GM21723 (cell line): ENCODE measurements at regions not wholly inside any gene's neighbourhood (a gene's known extent, or its start where the extent isn't known, plus 50 kb on each side); places are given as distances from the start of the nearest gene placed in this dataset.
"Not testable (repeated sequence)": the region's sequence is repeated elsewhere in the genome, so short reads cannot be mapped to it uniquely, and the experiment has no call there.

Experiments
- ATAC-seq: cut with Tn5 transposase; IDR thresholded peaks from one replicate; pipeline ENCODE4 v1.9.1; 2021; ENCODE audit warnings: mild to moderate bottlenecking, moderate library complexity; ENCODE audit not compliant: unreplicated experiment

- ATAC-seq = peak; percentile 49
Measured at GRCh38 chr11:37503411-37504059, 905.5 kb upstream of the RAG2 start.

GRCh38 chr11:37502202-37502601, 904.2 kb upstream of the RAG2 start:
- ATAC-seq = no peak

GRCh38 chr11:37500425-37500824, 902.4 kb upstream of the RAG2 start:
- ATAC-seq = no peak

- no peak for ATAC-seq
Measured at GRCh38 chr11:37497326-37497725, 899.3 kb upstream of the RAG2 start.

- ATAC-seq = no peak
Measured at GRCh38 chr11:37496201-37496600, 898.2 kb upstream of the RAG2 start.

GRCh38 chr11:37484298-37484697, 886.3 kb upstream of the RAG2 start:
- ATAC-seq = no peak

GRCh38 chr11:37483761-37484160, 885.7 kb upstream of the RAG2 start:
- no peak for ATAC-seq

- ATAC-seq = no peak
Measured at GRCh38 chr11:37474889-37475288, 876.9 kb upstream of the RAG2 start.

- ATAC-seq = no peak
Measured at GRCh38 chr11:37468344-37468743, 870.3 kb upstream of the RAG2 start.

GRCh38 chr11:37465221-37465620, 867.2 kb upstream of the RAG2 start:
- ATAC-seq = no peak

- no peak for ATAC-seq
Measured at GRCh38 chr11:37459456-37459855, 861.4 kb upstream of the RAG2 start.

GRCh38 chr11:37456746-37457145, 858.7 kb upstream of the RAG2 start:
- no peak for ATAC-seq

GRCh38 chr11:37451903-37452302, 853.9 kb upstream of the RAG2 start:
- no peak for ATAC-seq

- ATAC-seq = peak; percentile 75
Measured at GRCh38 chr11:37450613-37451012, 852.6 kb upstream of the RAG2 start.

- no peak for ATAC-seq
Measured at GRCh38 chr11:37449146-37449545, 851.1 kb upstream of the RAG2 start.

GRCh38 chr11:37442576-37442975, 844.5 kb upstream of the RAG2 start:
- ATAC-seq = no peak

GRCh38 chr11:37431633-37432230, 833.7 kb upstream of the RAG2 start:
- ATAC-seq = not testable (repeated sequence)

- ATAC-seq = not testable (repeated sequence)
Measured at GRCh38 chr11:37430966-37431632, 833.1 kb upstream of the RAG2 start.

GRCh38 chr11:37422511-37422910, 824.5 kb upstream of the RAG2 start:
- ATAC-seq = no peak

- no peak for ATAC-seq
Measured at GRCh38 chr11:37411289-37411688, 813.3 kb upstream of the RAG2 start.

GRCh38 chr11:37409124-37409523, 811.1 kb upstream of the RAG2 start:
- no peak for ATAC-seq

GRCh38 chr11:37407461-37407860, 809.4 kb upstream of the RAG2 start:
- ATAC-seq = no peak
